ENCODE measurements at regions not wholly inside any gene's neighbourhood (a gene's known extent, or its start where the extent isn't known, plus 50 kb on each side); places are given as distances from the start of the nearest gene placed in this dataset.

DNA sequence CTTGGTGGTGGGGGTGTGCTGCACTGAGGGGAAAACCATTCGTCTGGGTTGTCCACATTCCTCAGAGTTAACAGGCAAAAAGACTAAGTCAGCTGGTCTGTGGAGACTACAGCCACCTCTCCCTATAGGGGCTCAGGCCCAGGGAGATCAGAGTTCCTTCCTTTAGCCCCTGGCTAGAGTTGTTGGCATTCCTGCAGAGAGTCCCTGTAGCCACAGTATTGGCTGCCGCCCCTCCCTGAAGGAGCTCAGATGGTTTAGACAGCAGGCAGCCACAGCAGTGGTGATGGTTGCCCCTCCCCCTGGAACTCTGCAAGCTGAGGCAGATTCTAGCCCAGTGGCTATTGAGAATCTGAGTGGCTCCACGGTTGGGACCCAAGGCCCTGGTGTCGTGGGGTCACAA lies 1072.5 kb upstream of the ATXN7L3B start:
- no peak overlapping the region for H4K91ac ChIP-seq (ENCODE audit: low read length)
- H4K8ac ChIP-seq (ENCODE audit: low read length), result no peak overlapping the region
- H3K9ac ChIP-seq (ENCODE audit: low read length), result no peak overlapping the region
- no peak overlapping the region for H2BK120ac ChIP-seq (ENCODE audit: low read depth, low read length)
- H2AK5ac ChIP-seq (ENCODE audit: low read length, severe bottlenecking), result no peak overlapping the region
- no peaks in the 10 kb centered on the region for H3K4me1 ChIP-seq (ENCODE audit: control insufficient read depth, insufficient read depth, low read depth, low read length)
- H2BK15ac ChIP-seq (ENCODE audit: low read depth, poor library complexity, severe bottlenecking), result no peak overlapping the region
- H3K18ac ChIP-seq (ENCODE audit: low read depth in 1 of 2, low read length in 2 of 2), result no peak overlapping the region
- H3K4me3 ChIP-seq (ENCODE audit: insufficient read depth in 1 of 2, low read depth in 1 of 2, low read length in 2 of 2), result no peak overlapping the region
- no peak overlapping the region for H2BK12ac ChIP-seq (ENCODE audit: low read length in 2 of 2)
- H2BK5ac ChIP-seq (ENCODE audit: low read depth, low read length, poor library complexity, severe bottlenecking), result no peak overlapping the region
- H3K27me3 ChIP-seq (ENCODE audit: control insufficient read depth in 1 of 2, insufficient read depth in 1 of 2, low read length in 2 of 2), result no peaks in the 10 kb centered on the region
- H3K14ac ChIP-seq (ENCODE audit: low read length in 2 of 2), result no peak overlapping the region
- H2AFZ ChIP-seq (ENCODE audit: low read depth, low read length), result no peak overlapping the region
- H3K9me3 ChIP-seq (ENCODE audit: control insufficient read depth, low read length), result peaks cover 12% of the 10 kb centered on the region
- no peak overlapping the region for H3K27ac ChIP-seq (ENCODE audit: low read length, poor library complexity, severe bottlenecking)
- H3K36me3 ChIP-seq (ENCODE audit: control insufficient read depth in 1 of 2, insufficient read depth in 2 of 2, low read depth in 1 of 2, low read length in 2 of 2), result no peaks in the 10 kb centered on the region
- H3K79me1 ChIP-seq (replicated peaks; ENCODE audit: low read length, poor library complexity, severe bottlenecking), result no peaks in the 10 kb centered on the region
- H3K4ac ChIP-seq (ENCODE audit: low read depth in 1 of 2, low read length in 2 of 2), result no peak overlapping the region
- no peak overlapping the region for H3K23ac ChIP-seq (ENCODE audit: low read length in 2 of 2)
- DNase-seq, result no peak
- 69% methylated on average over 4 of the region's 4 CpGs for WGBS
- no peak overlapping the region for H3K4me2 ChIP-seq (ENCODE audit: low read length, poor library complexity, severe bottlenecking)

DNA sequence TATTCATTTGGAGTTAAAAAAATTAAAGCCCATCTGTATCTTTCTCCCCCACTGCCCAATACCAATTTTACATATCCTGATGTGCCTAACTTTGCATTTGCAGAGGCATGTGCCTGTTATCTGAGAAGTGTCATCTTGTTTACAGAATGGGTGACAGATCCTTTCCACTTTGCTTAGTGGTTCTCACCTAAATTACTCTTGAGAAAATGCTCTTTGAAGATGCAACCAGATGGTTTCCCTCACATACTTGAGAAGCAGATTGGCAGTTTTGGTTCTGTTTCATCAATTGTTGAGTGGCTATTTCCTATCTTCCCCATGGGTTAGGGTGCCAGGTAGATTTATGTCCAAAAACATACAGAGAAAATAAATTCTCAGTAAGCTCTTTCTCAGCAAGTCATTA lies 1051.4 kb upstream of the ATXN7L3B start:
- Histone ChIP-seq H3K9me3 (ENCODE audit: control insufficient read depth, low read length) (peaks cover 45% of the 10 kb centered on the region), H3K4me1 (ENCODE audit: control insufficient read depth, insufficient read depth, low read depth, low read length) (no peaks in the 10 kb centered on the region), H3K79me1 (replicated peaks; ENCODE audit: low read length, poor library complexity, severe bottlenecking) (no peaks in the 10 kb centered on the region), H3K27me3 (ENCODE audit: control insufficient read depth in 1 of 2, insufficient read depth in 1 of 2, low read length in 2 of 2) (no peaks in the 10 kb centered on the region), H2BK120ac (ENCODE audit: low read depth, low read length) (no peak overlapping the region), H4K8ac (ENCODE audit: low read length) (no peak overlapping the region), H2AFZ (ENCODE audit: low read depth, low read length) (no peak overlapping the region), H2AK5ac (ENCODE audit: low read length, severe bottlenecking) (no peak overlapping the region), H3K9ac (ENCODE audit: low read length) (no peak overlapping the region), H2BK12ac (ENCODE audit: low read length in 2 of 2) (no peak overlapping the region), H2BK5ac (ENCODE audit: low read depth, low read length, poor library complexity, severe bottlenecking) (no peak overlapping the region), H3K18ac (ENCODE audit: low read depth in 1 of 2, low read length in 2 of 2) (no peak overlapping the region), H3K14ac (ENCODE audit: low read length in 2 of 2) (no peak overlapping the region), H4K91ac (ENCODE audit: low read length) (no peak overlapping the region), H3K4ac (ENCODE audit: low read depth in 1 of 2, low read length in 2 of 2) (no peak overlapping the region), H3K27ac (ENCODE audit: low read length, poor library complexity, severe bottlenecking) (no peak overlapping the region), H3K4me2 (ENCODE audit: low read length, poor library complexity, severe bottlenecking) (no peak overlapping the region), H3K4me3 (ENCODE audit: insufficient read depth in 1 of 2, low read depth in 1 of 2, low read length in 2 of 2) (no peak overlapping the region), H2BK15ac (ENCODE audit: low read depth, poor library complexity, severe bottlenecking) (no peak overlapping the region), H3K23ac (ENCODE audit: low read length in 2 of 2) (no peak overlapping the region), H3K36me3 (ENCODE audit: control insufficient read depth in 1 of 2, insufficient read depth in 2 of 2, low read depth in 1 of 2, low read length in 2 of 2) (no peaks in the 10 kb centered on the region)
- no peak for DNase-seq

DNA sequence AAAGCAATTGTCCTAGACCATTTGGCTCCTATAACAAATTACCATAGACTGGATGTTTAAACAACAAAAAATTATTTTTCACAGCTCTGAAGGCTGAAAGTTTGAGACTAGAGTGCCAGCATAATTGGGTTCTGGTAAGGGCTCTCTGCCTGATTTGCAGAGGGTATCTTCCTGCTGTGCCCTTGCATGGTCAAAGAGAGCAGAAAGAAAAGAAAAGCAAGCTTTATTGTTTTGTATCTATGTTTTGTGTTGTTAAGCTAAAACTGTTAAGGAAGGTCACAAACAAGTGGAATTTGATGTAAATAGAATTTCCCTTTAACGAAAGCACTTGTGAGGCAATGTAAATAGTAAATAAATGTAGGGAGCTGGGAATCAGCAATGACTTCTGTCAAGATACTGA lies 1031.0 kb upstream of the ATXN7L3B start:
- no peak overlapping the region for H3K4ac ChIP-seq (ENCODE audit: low read depth in 1 of 2, low read length in 2 of 2)
- no peak overlapping the region for H3K27ac ChIP-seq (ENCODE audit: low read length, poor library complexity, severe bottlenecking)
- no peaks in the 10 kb centered on the region for H3K36me3 ChIP-seq (ENCODE audit: control insufficient read depth in 1 of 2, insufficient read depth in 2 of 2, low read depth in 1 of 2, low read length in 2 of 2)
- no peak overlapping the region for H3K23ac ChIP-seq (ENCODE audit: low read length in 2 of 2)
- H2AK5ac ChIP-seq (ENCODE audit: low read length, severe bottlenecking), result no peak overlapping the region
- no peaks in the 10 kb centered on the region for H3K79me1 ChIP-seq (replicated peaks; ENCODE audit: low read length, poor library complexity, severe bottlenecking)
- no peak overlapping the region for H3K14ac ChIP-seq (ENCODE audit: low read length in 2 of 2)
- no peak overlapping the region for H2BK120ac ChIP-seq (ENCODE audit: low read depth, low read length)
- WGBS, result 89% methylated on average over 1 of the region's 1 CpG
- H3K4me2 ChIP-seq (ENCODE audit: low read length, poor library complexity, severe bottlenecking), result no peak overlapping the region
- no peak overlapping the region for H4K8ac ChIP-seq (ENCODE audit: low read length)
- H2BK15ac ChIP-seq (ENCODE audit: low read depth, poor library complexity, severe bottlenecking), result no peak overlapping the region
- no peak overlapping the region for H3K9ac ChIP-seq (ENCODE audit: low read length)
- no peak overlapping the region for H2BK5ac ChIP-seq (ENCODE audit: low read depth, low read length, poor library complexity, severe bottlenecking)
- peaks cover 21% of the 10 kb centered on the region for H3K9me3 ChIP-seq (ENCODE audit: control insufficient read depth, low read length)
- H2BK12ac ChIP-seq (ENCODE audit: low read length in 2 of 2), result no peak overlapping the region
- H2AFZ ChIP-seq (ENCODE audit: low read depth, low read length), result no peak overlapping the region
- no peaks in the 10 kb centered on the region for H3K4me1 ChIP-seq (ENCODE audit: control insufficient read depth, insufficient read depth, low read depth, low read length)
- no peak overlapping the region for H4K91ac ChIP-seq (ENCODE audit: low read length)
- H3K4me3 ChIP-seq (ENCODE audit: insufficient read depth in 1 of 2, low read depth in 1 of 2, low read length in 2 of 2), result no peak overlapping the region
- no peak overlapping the region for H3K18ac ChIP-seq (ENCODE audit: low read depth in 1 of 2, low read length in 2 of 2)
- no peak for DNase-seq
- H3K27me3 ChIP-seq (ENCODE audit: control insufficient read depth in 1 of 2, insufficient read depth in 1 of 2, low read length in 2 of 2), result no peaks in the 10 kb centered on the region

DNA sequence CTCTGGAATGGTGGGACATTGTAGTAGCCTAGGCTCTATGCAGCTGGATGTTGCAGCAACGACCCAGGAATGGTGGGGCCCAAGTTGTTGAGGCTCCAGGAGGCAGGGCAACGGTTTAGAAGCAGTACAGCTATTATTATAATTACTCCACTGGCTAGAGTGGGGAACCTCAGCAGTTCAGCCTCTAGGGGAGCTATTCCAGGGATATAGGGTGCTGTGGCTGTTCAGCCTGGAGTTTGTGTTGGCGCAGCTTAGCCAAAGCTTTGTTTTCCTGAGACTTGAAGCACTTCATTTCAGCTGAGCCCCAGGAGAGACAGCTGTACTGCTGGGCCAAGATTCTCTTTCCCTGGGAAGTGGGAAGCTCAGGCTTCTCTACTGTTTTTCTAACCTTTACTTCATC lies 1023.0 kb upstream of the ATXN7L3B start:
- Histone ChIP-seq H3K4me2 (ENCODE audit: low read length, poor library complexity, severe bottlenecking) (no peak overlapping the region), H2AFZ (ENCODE audit: low read depth, low read length) (no peak overlapping the region), H2BK15ac (ENCODE audit: low read depth, poor library complexity, severe bottlenecking) (no peak overlapping the region), H3K36me3 (ENCODE audit: control insufficient read depth in 1 of 2, insufficient read depth in 2 of 2, low read depth in 1 of 2, low read length in 2 of 2) (no peaks in the 10 kb centered on the region), H3K14ac (ENCODE audit: low read length in 2 of 2) (no peak overlapping the region), H4K91ac (ENCODE audit: low read length) (no peak overlapping the region), H4K8ac (ENCODE audit: low read length) (no peak overlapping the region), H3K23ac (ENCODE audit: low read length in 2 of 2) (no peak overlapping the region), H3K4ac (ENCODE audit: low read depth in 1 of 2, low read length in 2 of 2) (no peak overlapping the region), H2BK5ac (ENCODE audit: low read depth, low read length, poor library complexity, severe bottlenecking) (no peak overlapping the region), H3K9me3 (ENCODE audit: control insufficient read depth, low read length) (peaks cover 22% of the 10 kb centered on the region), H3K27ac (ENCODE audit: low read length, poor library complexity, severe bottlenecking) (no peak overlapping the region), H3K18ac (ENCODE audit: low read depth in 1 of 2, low read length in 2 of 2) (no peak overlapping the region), H3K9ac (ENCODE audit: low read length) (no peak overlapping the region), H3K4me1 (ENCODE audit: control insufficient read depth, insufficient read depth, low read depth, low read length) (no peaks in the 10 kb centered on the region), H2BK12ac (ENCODE audit: low read length in 2 of 2) (no peak overlapping the region), H2BK120ac (ENCODE audit: low read depth, low read length) (no peak overlapping the region), H2AK5ac (ENCODE audit: low read length, severe bottlenecking) (no peak overlapping the region), H3K79me1 (replicated peaks; ENCODE audit: low read length, poor library complexity, severe bottlenecking) (no peaks in the 10 kb centered on the region), H3K27me3 (ENCODE audit: control insufficient read depth in 1 of 2, insufficient read depth in 1 of 2, low read length in 2 of 2) (no peaks in the 10 kb centered on the region), H3K4me3 (ENCODE audit: insufficient read depth in 1 of 2, low read depth in 1 of 2, low read length in 2 of 2) (no peak overlapping the region)
- 76% methylated on average over 3 of the region's 3 CpGs for WGBS
- no peak for DNase-seq

All from mesenchymal stem cell (in vitro differentiated cells and primary cell).